ENCODE measurements at regions not wholly inside any gene's neighbourhood (a gene's known extent, or its start where the extent isn't known, plus 50 kb on each side); places are given as distances from the start of the nearest gene placed in this dataset.
"Not testable (repeated sequence)": the region's sequence is repeated elsewhere in the genome, so short reads cannot be mapped to it uniquely, and the experiment has no call there.

- DNase-seq (ENCODE audit: low read depth), result no peak
These were observed 183.3 kb downstream of the DIRAS2 start for GRCh38 chr9:90459321-90459720.

- DNase-seq (ENCODE audit: low read depth), result no peak
These were observed 182.4 kb downstream of the DIRAS2 start for GRCh38 chr9:90460220-90460619.

DNA sequence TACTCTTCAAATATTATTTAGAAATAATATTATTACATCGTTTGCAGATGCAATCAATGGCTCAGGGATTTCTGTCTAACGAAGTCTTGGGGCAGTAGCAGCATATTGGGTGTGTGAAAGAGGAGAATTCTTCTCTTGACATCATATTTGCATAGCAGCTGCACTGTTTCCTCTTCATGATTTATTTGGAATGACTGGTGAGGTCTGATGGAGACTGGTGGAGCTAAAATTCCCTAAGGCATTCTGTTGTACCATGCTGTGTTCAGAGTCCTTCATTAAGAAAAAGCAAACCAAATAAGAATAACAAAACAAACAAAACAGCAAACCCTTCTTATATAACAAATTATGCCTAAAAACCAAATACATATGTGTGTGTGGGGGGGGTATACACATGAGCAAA lies 177.6 kb downstream of the DIRAS2 start:
- DNase-seq (ENCODE audit: low read depth), result no peak

DNA sequence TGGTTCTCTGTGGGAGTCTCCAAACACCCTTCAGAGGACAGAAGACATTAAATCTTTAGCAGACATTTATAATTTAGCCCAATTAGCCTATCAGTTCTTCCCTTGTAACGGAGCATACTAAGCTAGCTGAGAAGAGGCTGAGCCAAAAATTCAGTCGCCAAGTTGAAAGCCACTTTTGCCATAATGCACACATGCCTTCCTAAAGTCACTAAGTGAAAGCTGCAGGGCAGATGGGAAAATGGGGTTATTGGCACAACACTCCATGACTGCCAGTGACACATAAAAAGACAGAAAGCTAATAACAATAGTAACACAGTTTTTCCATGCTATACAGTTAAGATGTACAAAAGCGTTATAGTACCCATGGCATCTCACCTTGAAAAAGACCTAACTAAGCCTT lies 176.2 kb downstream of the DIRAS2 start:
- DNase-seq (ENCODE audit: low read depth), result no peak

DNA sequence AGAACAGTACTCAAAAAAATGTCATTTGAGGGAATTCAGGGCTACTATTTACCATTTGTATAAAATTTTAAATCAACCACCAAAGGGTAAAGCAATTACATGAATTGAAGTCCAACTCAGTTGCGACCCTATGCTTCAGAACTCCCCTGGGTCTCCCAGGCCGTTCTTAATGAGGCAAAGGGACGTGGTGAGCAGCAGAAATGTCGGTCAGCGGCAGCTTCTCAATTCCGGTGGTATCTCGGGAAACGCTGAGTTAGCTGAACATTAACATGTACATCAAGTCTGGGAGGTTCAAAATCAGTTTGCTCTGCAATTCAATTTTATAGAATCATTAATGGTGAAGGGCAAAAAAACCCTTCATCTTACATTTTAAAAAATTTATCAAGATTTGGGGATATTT lies 173.2 kb downstream of the DIRAS2 start:
- no peak for DNase-seq (ENCODE audit: low read depth)

DNA sequence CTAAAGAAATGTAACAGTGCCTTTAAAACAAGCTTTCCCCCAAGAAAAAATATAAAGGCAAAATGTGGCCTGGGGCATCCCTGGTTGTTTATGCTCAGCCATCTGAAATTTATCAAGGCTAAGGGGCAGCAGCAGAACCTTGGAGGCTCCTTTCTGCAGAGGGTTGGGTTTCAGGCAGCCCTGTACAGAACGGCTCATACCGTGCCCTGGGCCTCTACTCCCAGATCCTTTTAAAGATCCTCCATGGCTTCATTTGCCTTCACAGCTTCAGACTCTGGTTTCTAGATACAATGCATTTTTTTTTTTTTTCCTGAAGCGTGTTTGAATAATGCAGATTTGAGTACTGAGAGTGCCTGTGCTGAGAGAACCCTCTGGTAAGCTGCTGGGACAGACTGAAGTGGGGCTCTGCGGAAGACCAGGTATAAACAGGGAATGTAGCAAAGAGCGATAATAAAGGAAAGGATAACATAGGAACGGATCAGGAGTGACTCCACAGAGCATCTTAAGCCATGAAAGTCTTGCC lies 172.7 kb downstream of the DIRAS2 start:
- no peak for DNase-seq (ENCODE audit: low read depth)

DNA sequence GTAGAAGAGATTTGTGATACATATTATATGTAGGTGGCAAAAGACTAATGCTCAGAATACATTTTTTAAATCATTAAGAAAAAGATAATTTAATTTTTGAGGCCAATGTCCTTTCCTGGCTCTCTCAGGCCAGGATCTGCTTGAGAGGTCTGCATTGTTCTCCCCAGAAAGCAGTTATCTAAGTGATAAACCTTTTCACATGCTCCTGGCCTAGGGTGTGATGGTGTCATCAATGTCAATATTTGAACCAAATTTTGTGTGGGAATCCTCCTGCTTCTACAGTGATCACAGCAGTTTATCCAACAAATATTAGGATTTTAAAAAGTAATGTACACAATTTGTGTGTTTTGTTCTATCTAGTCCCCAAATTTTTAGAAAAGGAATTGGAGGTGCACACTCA lies 166.6 kb downstream of the DIRAS2 start:
- no peak for DNase-seq (ENCODE audit: low read depth)

- no peak for DNase-seq (ENCODE audit: low read depth)
These were observed 165.1 kb downstream of the DIRAS2 start for GRCh38 chr9:90477535-90477934.

DNA sequence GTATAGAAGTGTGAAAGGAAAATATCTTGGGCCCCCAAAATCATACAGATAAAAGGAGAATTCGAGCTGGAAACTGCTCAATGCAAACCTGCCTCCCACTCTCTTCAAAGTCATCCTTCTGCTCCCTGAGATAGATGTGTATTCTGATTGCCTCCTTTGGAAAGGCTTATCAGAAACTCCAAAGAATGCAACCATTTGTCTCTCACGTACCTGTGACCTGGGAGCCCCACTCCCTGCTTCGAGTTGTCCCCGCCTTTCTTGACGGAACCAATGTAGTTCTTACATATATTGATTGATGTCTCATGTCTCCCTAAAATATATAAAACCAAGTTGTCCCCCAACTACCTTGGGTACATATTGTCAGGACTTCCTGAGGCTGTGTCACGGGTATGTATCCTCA lies 163.8 kb downstream of the DIRAS2 start:
- DNase-seq (ENCODE audit: low read depth), result no peak

GRCh38 chr9:90485028-90485427 lies 157.6 kb downstream of the DIRAS2 start:
- DNase-seq (ENCODE audit: low read depth), result no peak

DNA sequence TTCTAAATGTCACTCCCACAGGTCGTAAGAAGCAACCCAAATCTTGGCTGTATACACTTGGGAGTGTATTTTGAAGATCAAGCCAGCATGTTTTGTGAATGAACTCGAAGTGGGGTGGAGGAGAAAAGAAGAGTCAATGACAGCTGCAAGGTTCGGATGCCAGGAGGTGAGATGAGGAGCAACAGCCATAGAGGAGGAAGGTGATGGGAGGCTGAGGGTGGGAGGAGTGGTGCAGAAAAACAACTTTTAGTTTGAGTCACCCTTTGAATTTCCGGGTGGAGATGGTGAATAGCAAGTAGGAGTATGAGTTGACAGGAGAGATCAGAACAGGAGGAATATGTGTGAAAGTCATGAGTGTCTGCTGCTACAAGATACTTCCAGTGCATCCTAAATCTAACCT lies 153.6 kb downstream of the DIRAS2 start:
- DNase-seq (ENCODE audit: low read depth), result no peak

- DNase-seq (ENCODE audit: low read depth), result no peak
These were observed 142.9 kb downstream of the DIRAS2 start for GRCh38 chr9:90499761-90500160.

GRCh38 chr9:90502134-90502533 lies 140.5 kb downstream of the DIRAS2 start:
- no peak for DNase-seq (ENCODE audit: low read depth)

- DNase-seq (ENCODE audit: low read depth), result no peak
These were observed 138.1 kb downstream of the DIRAS2 start for GRCh38 chr9:90504486-90504885.

- no peak for DNase-seq (ENCODE audit: low read depth)
These were observed 136.9 kb downstream of the DIRAS2 start for GRCh38 chr9:90505695-90506094.

GRCh38 chr9:90506402-90506801 lies 136.2 kb downstream of the DIRAS2 start:
- not testable (repeated sequence) for DNase-seq (ENCODE audit: low read depth)

GRCh38 chr9:90507621-90508020 lies 135.0 kb downstream of the DIRAS2 start:
- no peak for DNase-seq (ENCODE audit: low read depth)

GRCh38 chr9:90508940-90509339 lies 133.7 kb downstream of the DIRAS2 start:
- DNase-seq (ENCODE audit: low read depth), result no peak

DNA sequence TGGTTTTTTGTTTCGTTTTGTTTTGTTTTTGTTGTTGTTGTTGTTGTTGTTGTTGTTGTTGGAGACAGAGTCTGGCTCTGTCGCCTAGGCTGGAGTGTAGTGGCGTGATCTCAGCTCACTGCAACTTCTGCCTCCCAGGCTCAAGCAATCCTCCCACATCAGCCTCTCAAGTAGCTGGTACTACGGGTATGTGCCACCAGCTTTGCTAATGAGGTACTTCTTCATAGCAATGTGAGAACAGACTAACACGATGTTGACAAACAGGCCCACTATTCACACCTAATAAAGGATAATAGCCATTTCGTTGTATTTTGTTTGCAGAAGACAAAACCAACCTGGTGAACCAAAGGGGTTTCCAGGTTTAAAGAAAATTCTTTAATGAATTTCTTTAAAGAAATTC lies 130.9 kb downstream of the DIRAS2 start:
- no peak for DNase-seq (ENCODE audit: low read depth)

GRCh38 chr9:90514877-90515276 lies 127.7 kb downstream of the DIRAS2 start:
- no peak for DNase-seq (ENCODE audit: low read depth)

- no peak for DNase-seq (ENCODE audit: low read depth)
These were observed 127.1 kb downstream of the DIRAS2 start for GRCh38 chr9:90515510-90515909.

- no peak for DNase-seq (ENCODE audit: low read depth)
These were observed 125.5 kb downstream of the DIRAS2 start for GRCh38 chr9:90517103-90517502.

GRCh38 chr9:90521811-90522570 lies 120.6 kb downstream of the DIRAS2 start:
- no peak for DNase-seq (ENCODE audit: low read depth)

DNA sequence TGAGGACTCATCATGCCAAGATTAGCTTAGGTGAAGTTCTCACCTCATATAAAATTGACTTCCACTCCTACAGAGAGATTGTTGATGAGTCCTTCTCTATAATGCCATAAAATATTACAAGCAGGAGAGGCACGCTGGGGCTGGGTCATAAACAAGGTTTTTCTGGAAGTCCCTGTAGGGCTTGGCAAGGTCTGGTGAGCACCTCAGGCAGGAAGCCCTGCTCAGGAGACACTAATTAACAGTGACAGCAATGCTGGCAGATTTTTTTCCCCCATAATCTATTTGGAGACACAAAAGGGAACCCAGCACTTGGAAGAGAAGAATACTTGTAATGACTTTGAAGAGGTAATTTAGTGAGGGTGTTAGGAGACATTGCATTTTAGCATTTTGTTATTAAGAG lies 118.7 kb downstream of the DIRAS2 start:
- DNase-seq (ENCODE audit: low read depth), result no peak

All from GM04503 (cell line).